Stimulated activated naive CD4-positive, alpha-beta T cell treated with Interleukin-2 at 50 U/mL for 16 hours (primary cell): ENCODE measurements at regions not wholly inside any gene's neighbourhood (a gene's known extent, or its start where the extent isn't known, plus 50 kb on each side); places are given as distances from the start of the nearest gene placed in this dataset.
"Not testable (repeated sequence)": the region's sequence is repeated elsewhere in the genome, so short reads cannot be mapped to it uniquely, and the experiment has no call there.

Experiments used
- DNase-seq: peaks from one replicate; lab custom pipeline; 2025; lab: John Stamatoyannopoulos, UW

DNA sequence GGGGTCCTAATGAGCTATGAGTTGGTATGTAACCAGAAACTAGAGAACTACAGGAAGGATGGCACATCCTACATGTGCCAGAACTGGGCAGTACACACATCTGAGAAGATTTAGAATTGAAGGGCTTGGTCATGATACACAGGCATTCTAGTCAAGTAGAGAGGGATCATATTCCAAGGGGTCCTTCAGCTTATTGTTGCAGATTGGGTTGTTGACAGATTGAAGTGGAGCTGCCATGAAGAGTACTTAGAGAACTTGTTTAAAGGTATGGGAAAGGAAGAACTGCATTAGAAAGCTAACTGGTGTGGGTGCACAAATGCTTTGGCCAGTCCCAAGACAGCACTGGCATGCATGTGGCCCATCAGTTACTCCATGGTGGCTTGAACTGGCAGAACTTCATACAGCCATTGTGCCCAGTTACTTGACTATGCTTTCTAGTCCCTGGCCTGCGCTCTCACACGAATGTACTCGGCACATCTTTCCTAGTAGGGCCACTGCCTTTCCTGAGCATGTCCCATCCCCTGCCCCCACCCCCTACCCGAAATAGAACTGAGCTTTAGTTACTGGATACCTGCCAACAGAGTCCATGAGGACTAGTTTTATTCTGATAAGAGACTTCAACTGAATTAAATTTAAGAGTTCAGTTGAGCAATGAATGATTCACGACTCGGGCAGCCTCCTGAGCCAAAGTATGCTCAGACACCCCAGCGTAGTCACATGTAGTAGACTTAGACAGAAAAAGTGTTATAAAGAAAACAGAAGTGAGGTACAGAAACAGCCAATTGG is 64.0 kb downstream of the CCNG2 start:
- no peak for DNase-seq

DNA sequence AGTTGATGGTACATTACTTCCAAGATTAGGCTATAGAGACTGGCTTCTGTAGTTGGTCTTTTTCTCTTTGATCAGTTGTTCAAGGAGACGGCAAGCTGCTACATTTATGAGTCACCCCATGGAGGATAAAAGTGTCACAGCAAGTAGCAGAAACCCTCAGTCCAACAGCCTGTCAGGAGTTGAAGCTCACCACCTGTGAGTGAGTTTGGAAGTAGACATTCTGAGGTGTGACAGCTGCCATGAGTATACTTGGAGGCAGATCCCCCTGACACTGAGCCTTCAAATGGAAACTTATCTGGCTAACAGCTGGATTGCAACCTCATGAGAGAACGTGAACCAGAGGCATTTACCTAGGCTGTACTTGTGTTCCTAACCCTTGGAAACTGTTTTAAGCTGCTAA is 68.0 kb downstream of the CCNG2 start:
- no peak for DNase-seq

DNA sequence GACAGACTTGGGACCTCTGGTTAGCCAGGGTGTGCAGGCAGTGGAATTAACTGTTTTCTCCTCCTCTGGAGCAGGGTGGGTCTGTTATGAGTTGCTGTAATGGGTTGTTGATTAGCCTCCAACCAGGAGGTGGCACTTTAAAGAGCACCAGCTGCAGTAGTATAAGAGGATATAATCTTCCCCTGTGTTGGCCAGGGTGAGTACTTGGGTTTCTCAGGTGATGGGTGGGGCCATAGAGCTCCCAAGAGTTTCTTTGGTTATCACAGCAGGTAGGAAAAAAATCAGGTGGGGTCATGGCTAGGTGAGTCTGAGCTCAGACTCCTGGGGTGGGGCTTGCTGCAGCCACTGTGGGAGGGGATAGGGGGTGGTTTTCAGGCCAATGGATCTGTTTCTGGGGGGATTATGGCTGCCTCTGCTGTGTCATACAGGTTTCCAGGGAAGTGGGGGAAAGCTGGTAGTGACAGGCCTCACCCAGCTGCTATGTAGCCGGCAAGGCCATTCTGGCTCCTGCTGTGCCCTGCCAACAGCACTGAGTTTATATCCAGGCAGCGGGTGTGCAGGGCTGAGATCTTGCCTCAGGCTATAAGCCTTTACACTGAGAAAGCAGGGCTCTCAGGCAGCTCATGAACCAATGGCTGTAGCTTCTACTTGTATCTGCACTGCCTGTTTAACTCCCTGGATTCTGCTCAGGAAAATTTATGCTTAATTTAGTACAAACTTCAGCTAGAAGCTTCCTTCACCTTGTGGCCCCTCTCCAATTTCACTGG is 70.1 kb downstream of the CCNG2 start:
- no peak for DNase-seq

DNA sequence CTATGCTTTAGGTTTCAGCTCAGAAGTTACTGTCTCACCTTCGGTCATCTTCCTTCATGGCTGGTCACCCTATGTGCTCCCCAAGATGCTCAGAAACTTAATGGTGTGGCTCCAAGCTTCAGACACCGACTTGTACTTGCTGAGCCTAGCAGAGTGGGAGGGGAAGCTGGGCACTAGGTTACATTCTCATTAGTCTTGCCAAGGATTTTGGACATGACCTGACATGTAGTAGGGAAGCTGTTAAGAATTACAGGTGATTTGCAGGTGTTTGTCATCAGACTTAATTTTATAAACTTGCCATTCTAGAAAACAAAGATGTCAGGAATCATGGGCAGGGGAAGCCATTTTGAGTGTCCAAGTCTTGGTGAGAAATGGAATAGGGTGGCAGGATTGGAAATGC is 72.4 kb downstream of the CCNG2 start:
- DNase-seq = no peak

DNA sequence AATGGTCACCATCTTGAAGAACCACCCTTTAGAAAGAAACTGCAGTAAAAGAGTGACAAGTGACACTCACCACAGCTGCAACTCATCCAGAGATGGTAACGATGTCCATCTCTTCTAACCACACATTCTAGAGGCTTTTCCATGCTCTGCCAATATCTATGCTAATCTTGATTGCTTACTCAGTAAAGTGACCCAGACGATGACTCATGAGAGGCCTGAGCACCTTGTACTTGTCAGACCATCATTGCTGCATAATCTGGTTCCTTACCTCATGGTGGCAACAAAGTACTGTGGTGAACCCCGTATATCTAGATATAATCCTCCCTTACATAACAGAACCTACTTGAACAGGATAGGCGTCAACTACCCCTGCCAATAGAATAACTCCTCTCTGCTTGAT is 75.6 kb downstream of the CCNG2 start:
- no peak for DNase-seq

DNA sequence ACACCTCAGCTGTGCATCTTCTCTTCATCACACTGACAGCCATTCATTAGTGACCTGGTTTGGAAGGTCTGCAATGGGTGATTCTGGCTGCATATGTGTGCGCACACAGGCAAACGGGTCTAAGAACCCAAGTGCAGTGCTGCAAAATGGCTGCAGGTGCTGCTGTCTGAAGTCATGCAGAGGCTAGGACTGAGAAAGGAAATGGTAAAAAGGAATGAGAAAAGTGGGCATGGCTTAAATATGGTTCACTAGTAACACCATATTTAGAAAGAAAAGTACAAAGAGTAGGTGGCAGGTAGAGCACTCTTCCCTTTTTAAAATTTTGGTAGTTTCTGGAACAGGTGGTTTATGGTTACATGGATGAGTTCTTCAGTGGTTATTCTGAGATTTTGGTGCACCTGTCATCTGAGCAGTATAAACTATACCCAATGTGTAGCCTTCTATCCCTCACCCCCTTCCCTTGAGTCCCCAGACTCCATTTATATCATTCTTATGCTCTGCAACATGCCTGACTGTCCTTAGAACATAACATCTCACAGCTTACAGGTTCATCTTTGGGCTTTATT is 78.4 kb downstream of the CCNG2 start:
- DNase-seq = no peak

DNA sequence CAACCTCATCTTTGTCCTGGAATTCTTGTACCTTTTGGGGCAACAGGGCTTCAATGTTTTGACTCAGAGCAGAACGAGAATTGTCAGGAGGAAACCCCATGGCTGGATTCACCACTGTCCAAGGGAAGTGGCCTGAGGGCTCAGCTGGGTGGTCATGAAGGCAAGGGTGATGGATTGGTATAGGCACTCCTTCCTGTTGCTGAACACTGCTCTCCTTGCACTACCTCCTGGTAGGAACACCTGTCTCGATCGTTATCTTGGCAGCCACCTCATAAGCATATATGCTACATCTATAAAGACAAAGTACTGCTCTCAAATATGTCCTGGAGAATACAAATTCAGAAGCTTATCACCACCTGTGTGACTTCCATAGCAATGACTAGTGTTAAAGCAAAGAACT is 79.8 kb downstream of the CCNG2 start:
- DNase-seq = no peak

DNA sequence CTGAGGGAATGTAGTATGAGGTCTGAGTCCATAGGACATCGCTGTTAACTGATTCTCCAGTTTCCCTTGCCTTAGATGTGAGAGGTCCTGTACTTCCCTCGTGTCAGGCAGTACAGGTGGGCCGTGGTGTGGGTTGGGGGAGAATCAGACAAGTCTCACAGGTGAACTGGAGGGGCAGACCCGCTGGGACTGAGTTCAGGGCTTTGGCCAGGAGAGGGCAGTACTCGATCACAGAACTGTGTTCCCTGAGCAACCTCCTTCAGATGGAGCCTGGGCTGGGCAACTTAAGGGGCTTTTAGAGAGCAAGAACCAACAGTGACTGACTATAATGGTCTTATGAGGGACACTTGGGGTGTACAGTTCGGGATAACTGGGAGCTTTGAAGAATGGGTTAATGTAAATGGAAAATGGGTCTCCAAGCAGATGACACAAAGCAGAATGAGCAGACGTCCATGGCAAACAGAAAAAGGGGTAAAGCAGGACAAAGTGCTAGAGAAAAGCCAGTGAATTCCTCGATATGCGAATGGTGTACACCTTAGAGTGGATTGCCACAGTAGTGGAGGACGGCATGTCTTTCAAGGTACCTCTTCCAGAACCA is 83.6 kb downstream of the CCNG2 start:
- DNase-seq = peak; percentile 6

DNA sequence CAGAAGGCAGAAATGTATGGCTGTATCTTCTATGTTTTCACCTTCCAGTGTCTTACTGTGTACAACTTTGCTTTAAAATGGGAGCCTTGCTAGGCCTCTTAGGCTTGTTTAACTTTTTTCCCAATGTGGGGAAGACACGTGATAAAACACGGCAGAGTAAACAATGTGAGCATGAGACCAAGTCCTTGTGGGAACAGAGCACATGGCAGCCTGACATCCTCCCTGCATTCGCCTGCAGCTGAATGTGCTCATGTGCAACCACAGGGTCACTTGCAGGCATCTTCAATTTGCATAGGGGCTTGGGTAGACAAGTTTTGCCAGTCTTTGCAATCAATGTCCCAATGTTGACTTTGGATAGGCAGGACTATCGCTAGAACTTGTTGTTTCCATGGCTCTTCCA is 91.8 kb downstream of the CCNG2 start:
- DNase-seq = no peak

DNA sequence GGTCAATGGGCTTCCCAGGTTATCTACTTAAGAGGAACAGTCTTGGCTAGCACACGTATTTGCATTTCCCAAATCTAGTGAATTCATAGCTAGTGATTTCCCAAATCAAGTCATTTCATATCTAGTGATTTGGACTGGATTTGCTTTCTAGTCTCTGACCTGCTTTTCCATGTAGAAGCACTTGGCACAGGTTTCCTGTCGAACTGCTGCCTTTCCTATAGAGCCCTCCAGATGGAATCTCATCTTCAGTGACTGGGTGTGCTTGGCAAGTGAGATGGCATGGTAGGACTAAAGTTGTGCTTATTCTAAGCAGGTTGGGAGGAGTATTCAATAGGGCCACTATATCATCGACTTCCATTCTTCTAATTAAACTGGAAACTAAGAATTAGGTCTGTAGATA is 94.7 kb downstream of the CCNG2 start:
- no peak for DNase-seq

DNA sequence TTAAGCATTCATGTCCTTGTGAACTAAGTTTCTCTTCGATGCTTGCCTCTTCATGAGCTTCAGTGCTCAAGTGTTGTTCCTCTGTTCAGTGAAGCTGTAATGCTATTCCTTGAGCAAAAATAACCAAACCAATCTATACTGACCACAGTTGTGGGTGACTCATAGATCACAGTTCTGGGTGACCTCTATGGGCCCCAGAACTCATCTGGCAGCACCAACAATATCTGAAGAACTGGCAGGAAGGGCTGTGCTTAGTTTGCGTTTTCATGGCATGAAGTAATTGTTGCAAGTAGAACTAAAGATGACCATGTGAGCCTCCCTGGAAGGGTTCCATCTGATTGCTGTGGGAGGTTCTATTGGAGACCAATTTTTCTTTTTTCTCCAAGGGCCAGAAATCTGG is 106.2 kb downstream of the CCNG2 start:
- no peak for DNase-seq

DNA sequence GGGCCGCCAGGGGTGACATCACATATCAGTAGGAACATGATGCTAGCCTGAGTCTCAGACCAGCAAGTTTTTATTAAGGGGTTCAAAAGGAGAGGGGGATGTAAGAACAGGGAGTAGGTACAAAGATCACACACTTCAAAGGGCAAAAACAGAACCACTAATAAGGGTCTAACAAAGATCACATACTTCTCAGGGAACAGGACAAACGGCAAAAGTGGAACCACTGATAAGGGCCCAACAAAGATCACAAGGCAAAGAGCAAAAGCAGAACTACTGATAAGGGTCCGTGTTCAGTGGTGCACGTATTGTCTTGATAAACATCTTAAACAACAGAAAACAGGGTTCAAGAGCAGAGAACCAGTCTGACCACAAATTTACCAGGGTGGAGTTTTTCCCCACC is 107.0 kb downstream of the CCNG2 start:
- not testable (repeated sequence) for DNase-seq

DNA sequence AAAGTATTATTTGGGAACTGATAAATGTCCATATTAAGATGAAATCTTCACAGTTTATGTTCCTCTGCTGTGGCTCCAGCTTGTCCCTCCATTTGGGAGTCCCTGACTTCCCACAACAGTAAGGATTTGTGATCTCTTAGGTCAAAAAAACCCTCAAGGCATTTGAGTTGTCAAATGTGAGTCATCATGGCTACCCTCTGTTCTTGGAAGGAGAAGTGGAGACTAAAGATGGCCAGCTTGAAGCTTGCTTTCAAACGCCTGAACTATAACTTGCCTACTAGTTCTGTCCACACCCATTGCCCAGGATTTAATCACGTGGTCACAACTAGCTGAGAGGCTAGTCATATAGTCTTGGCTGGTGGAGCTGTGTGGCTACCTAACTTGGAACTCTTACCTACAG is 107.8 kb downstream of the CCNG2 start:
- DNase-seq = no peak

DNA sequence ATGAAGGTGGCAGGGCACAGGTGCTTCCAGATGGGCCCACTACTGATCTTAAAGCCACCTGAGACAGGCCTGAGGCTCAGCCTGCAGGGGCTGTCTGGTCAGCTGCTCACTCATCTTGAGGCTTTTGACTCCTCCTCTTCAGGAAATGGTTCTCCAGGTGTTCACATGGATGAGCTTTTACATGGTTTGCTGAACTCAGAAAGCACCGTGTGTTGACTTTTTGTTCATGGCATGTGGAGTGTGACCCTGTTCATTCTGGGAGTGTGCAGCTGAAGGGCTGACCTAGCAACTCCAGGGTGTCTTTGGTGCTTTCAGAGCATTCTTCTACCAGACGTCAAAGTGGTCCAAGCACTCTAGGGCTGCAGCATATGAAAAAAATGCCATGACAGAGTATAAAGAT is 111.1 kb downstream of the CCNG2 start:
- DNase-seq = no peak

DNA sequence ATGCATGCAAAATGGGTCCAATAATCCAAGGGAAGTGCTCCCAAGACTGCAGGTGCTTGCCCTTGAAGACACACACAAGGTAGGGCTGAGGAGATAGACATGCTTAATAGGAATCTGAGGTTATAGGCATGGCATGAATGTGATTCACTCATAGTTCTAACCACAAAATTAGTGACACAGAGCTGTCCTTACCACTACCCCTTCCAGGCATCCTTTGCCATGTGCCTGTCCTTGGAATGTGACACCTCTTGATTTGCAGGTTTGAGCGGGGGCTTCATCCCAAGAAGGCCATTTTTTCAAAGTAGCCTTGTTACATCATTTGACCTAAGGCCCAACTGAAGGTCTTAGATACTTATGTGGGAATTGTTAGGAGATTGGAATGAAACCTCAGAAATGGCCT is 112.5 kb downstream of the CCNG2 start:
- no peak for DNase-seq

DNA sequence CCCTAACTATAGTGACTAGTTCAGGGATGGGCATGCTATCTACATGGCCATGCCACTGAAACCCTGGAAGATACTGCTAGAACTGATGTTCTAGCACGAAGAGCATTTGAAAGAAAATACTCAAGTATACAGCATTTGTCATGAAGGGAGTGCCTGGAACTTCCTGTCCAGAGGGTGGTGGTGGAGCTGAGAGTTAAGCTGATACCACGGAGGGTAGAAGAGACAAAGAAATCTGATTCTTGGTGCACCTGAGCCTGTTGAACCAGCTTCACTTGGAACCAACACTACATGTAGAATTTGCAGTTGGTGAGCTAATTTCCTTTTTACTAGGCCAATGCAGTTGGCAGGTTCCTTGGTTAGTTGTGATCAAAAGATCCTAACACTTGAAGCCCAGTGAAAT is 116.4 kb downstream of the CCNG2 start:
- DNase-seq = no peak

DNA sequence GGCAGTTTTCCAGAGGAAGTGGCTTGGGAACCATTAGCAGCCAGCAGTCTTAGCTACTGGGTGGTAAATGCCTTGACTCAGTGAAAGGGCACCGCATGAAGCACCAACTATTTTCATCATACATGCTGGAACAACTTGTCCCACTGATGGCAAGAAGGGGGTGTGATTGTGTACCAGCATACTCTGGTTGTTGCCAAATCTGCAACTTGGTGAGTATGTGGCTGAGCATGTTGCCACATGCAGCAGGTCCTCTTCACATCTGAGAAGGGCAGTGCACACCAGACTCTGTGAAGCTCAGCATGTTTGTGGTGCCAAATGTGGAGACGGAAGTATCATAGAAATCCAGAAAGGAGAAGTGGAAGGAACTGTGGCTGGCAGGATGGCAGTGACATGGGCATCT is 122.1 kb downstream of the CCNG2 start:
- not testable (repeated sequence) for DNase-seq

DNA sequence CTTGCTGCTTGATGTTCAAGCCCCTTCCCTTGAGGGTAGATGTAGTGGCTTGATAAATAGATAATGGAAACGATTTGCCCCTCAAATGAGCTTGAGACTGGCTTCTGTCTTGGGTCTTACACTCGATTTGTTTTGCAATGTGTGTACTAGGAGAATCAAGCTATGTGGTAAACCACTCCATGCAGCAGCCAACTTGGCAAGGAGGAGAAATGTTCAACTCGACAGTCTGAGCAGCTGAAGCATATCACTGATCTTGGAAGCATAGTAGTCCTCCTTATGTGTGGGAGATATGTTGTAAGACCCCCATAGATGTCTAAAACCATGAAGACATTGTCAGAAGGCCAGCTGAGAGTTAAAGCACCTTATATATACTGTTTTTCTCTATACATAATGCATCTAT is 125.3 kb downstream of the CCNG2 start:
- DNase-seq = no peak

DNA sequence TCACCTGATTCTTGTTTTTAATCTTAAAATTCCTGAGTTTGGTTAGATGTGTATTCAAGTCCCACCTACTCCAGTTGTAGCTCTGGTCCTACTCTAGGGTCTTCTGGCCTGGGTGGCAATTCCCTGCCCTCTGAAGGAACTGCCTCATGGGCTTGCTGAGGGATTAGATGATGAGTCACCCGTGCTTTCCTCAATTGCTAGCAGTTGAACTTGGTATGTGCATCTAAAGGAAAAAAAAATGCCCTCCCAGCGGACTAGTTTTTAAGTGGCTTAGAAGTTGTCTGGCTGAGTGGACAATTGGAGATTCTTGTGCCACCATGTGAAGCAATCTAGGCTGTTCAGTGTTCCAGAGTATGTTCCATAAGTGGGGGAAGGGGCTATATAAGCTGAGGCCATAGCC is 127.0 kb downstream of the CCNG2 start:
- DNase-seq = no peak

DNA sequence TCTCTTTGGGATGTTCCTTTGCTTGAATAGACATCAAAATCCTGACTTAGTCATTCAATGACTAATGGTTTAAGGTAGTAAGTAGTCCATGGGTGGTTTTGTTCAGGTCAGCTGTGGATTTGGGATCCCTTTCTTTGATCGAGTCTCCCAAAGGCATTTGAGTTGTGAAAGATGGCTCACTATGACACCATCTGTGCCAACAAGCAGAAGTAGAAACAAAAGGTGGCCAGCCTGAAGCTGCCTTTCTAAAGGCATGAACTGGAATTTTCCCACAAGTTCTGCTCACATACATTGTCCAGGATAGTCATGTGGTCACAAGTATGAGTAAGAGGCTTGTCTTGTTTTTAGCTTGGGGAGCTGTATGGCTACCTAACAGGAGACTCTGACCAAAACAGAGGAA is 129.9 kb downstream of the CCNG2 start:
- no peak for DNase-seq

DNA sequence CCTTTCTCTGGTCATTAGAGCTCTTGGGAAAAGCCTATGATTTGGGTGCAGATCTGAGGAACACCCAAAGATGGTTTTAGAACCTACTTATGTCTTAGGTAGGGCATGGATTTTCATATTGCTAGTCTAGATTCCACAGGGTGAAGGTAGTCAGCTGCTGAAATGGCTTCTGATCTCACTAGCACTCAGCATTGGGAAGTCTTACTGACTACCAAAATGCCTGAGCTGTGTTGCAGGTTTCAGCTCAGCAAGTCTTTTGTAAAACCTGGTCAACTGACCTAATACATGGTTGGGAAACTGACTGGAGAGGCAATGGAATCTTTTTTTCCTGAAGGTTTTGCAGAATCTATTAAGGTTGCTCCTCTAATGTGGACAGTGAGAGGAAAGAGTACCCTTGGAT is 136.4 kb downstream of the CCNG2 start:
- no peak for DNase-seq

DNA sequence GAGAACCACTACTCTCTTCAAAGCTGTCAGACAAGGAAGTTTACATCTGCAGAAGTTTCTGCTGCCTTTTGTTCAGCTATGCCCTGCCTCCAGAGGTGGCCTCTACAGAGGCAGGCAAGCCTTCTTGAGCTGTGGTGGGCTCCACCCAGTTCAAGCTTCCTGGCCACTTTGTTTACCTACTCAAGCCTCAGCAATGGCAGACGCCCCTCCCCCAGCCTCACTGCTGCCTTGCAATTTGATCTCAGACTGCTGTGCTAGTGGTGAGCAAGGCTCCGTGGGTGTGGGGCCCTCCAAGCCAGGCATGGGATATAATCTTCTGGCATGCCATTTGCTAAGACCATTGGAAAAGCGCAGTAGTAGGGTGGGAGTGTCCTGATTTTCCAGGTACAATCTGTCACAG is 144.0 kb downstream of the CCNG2 start:
- DNase-seq = not testable (repeated sequence)

DNA sequence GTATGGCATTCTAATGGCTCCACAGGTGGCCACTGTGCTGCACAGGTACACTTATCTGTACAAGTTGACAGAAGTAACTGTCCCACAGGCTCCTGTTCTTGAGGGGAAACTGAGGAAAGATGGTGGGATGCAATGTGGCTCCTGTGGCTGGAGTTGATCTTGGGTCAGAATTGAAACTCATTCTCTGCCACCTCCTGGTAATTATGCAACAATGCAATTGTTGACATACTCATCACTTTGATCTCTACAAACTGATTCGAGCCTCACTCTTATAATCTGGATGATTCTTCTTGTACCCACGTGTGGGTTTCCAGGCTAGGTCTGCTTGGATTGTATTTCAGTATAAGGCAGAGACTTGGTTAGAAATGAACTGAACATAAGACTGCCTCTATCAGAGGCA is 148.8 kb downstream of the CCNG2 start:
- DNase-seq = no peak
